ENCODE measurements at regions not wholly inside any gene's neighbourhood (a gene's known extent, or its start where the extent isn't known, plus 50 kb on each side); places are given as distances from the start of the nearest gene placed in this dataset.

DNA sequence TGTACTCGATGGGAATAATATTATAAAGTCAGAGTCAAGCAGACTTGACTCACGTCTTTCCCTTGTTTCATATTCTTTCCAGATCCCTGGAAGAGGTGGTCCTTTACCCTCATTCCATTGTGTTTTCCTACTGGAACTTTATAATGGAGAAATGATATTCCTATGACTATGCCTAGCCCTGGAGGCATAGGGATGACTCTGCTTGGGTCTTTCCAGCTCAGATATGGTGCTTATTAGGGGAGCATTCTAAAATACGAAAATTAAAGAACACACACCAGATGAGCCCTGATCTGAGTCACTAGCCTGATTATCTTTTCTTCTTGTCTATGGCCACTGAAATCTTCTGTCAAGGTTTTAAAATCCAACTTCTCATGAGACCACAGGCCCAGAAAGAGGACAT lies 231.4 kb downstream of the ANKRD50 start:
- Histone ChIP-seq H3K9me3 (ENCODE audit: low read length) (no peaks in the 10 kb centered on the region), H3K4me1 (ENCODE audit: insufficient read depth, low read length, severe bottlenecking) (no peaks in the 10 kb centered on the region), H3K36me3 (ENCODE audit: insufficient read depth, low read length) (no peaks in the 10 kb centered on the region), H3K9me2 (ENCODE audit: low read depth, low read length) (no peaks in the 10 kb centered on the region), H3K27me3 (ENCODE audit: insufficient read depth, low read length) (no peaks in the 10 kb centered on the region), H3K27ac (ENCODE audit: low read depth, low read length, poor library complexity, severe bottlenecking) (no peak overlapping the region), H3K79me2 (ENCODE audit: insufficient read depth, low read length) (no peaks in the 10 kb centered on the region), H3K4me2 (ENCODE audit: low read length) (no peak overlapping the region), H3F3A (ENCODE audit: insufficient read depth, low read length) (no peaks in the 10 kb centered on the region), H4K20me1 (ENCODE audit: insufficient read depth, low read length) (no peaks in the 10 kb centered on the region), H3K9ac (ENCODE audit: low read length) (no peak overlapping the region), H2AFZ (ENCODE audit: low read length) (no peak overlapping the region), H3K4me3 (ENCODE audit: low read depth, low read length, poor library complexity, severe bottlenecking) (no peak overlapping the region)
- no peak for TF ChIP-seq EZH2 (IDR thresholded peaks at IDR 0.05; ENCODE audit: borderline replicate concordance, low read length)
- TF ChIP-seq, protein P1, sequence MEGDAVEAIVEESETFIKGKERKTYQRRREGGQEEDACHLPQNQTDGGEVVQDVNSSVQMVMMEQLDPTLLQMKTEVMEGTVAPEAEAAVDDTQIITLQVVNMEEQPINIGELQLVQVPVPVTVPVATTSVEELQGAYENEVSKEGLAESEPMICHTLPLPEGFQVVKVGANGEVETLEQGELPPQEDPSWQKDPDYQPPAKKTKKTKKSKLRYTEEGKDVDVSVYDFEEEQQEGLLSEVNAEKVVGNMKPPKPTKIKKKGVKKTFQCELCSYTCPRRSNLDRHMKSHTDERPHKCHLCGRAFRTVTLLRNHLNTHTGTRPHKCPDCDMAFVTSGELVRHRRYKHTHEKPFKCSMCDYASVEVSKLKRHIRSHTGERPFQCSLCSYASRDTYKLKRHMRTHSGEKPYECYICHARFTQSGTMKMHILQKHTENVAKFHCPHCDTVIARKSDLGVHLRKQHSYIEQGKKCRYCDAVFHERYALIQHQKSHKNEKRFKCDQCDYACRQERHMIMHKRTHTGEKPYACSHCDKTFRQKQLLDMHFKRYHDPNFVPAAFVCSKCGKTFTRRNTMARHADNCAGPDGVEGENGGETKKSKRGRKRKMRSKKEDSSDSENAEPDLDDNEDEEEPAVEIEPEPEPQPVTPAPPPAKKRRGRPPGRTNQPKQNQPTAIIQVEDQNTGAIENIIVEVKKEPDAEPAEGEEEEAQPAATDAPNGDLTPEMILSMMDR (IDR thresholded peaks at IDR 0.05; ENCODE audit: low read length), result no peak

DNA sequence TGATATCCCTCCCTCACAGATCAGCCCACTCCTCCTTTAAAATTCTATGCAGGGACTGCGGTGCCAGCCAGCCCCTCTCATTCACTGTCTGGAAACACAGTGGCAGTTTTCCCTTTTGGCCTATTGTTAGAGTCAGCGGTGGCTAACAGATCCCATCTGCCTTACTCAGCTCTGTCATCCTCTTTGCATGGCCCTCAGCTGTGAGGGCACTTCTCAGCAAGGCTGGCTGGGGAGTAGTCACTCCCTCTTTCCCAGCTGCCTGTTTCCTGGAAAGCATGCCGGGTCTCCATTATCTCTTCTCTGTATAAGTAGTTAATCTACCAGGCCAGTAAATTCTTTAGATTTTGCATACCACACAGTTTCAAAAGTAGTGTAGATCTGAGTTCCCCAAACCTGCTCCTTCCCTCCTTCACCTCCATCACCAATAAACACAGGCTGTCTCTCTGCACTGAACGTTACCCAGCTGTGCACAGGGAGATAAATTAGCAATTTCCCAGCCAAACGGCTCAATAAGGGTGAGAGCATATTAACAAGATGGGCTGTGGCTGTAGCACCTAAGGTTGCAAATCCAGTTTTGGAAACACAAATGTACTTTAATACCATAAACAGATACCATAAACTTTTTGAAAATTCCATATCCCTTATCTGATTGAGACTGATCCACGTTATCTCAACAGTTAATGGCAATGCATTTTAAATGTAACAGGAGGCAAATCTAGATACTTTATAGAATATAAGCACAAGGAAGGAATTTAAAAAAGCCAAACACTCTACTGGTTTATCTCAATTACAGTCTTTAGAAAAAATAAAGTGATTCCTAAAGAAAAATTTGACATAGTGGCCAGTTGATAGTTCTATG lies 229.3 kb downstream of the ANKRD50 start:
- Histone ChIP-seq H4K20me1 (ENCODE audit: insufficient read depth, low read length) (no peaks in the 10 kb centered on the region), H3K79me2 (ENCODE audit: insufficient read depth, low read length) (no peaks in the 10 kb centered on the region), H3K9me3 (ENCODE audit: low read length) (no peaks in the 10 kb centered on the region), H3K4me1 (ENCODE audit: insufficient read depth, low read length, severe bottlenecking) (no peaks in the 10 kb centered on the region), H3K27ac (ENCODE audit: low read depth, low read length, poor library complexity, severe bottlenecking) (no peak overlapping the region), H3K4me3 (ENCODE audit: low read depth, low read length, poor library complexity, severe bottlenecking) (no peak overlapping the region), H3K9me2 (ENCODE audit: low read depth, low read length) (no peaks in the 10 kb centered on the region), H3K27me3 (ENCODE audit: insufficient read depth, low read length) (no peaks in the 10 kb centered on the region), H2AFZ (ENCODE audit: low read length) (no peak overlapping the region), H3K4me2 (ENCODE audit: low read length) (no peak overlapping the region), H3K9ac (ENCODE audit: low read length) (no peak overlapping the region), H3K36me3 (ENCODE audit: insufficient read depth, low read length) (no peaks in the 10 kb centered on the region), H3F3A (ENCODE audit: insufficient read depth, low read length) (no peaks in the 10 kb centered on the region)
- no peak for TF ChIP-seq EZH2 (IDR thresholded peaks at IDR 0.05; ENCODE audit: borderline replicate concordance, low read length)
- TF ChIP-seq, protein P1 (IDR thresholded peaks at IDR 0.05; ENCODE audit: low read length), result no peak

DNA sequence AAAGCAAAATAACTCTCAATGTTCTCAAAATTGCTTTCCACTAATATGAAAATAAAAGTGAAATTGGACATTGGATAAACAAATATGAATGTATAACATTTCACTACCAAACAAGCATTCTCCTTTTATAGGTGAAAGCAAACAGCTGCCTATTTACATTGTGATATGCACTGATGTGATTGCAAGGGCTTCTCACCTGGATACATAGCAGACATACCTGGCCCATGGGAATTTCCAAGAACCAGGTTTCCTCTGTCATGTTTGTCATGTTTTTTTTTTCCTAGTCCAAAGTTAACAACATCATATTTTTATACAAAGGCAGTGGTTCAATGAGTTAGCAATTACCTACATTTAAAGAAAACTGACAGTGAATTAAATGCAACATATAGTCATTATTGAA lies 228.5 kb downstream of the ANKRD50 start:
- H3K79me2 ChIP-seq (ENCODE audit: insufficient read depth, low read length), result no peaks in the 10 kb centered on the region
- H3K4me3 ChIP-seq (ENCODE audit: low read depth, low read length, poor library complexity, severe bottlenecking), result no peak overlapping the region
- no peaks in the 10 kb centered on the region for H3K9me2 ChIP-seq (ENCODE audit: low read depth, low read length)
- TF ChIP-seq EZH2 (IDR thresholded peaks at IDR 0.05; ENCODE audit: borderline replicate concordance, low read length), result no peak
- TF ChIP-seq, protein P1 (IDR thresholded peaks at IDR 0.05; ENCODE audit: low read length), result no peak
- H3K9me3 ChIP-seq (ENCODE audit: low read length), result no peaks in the 10 kb centered on the region
- no peaks in the 10 kb centered on the region for H3F3A ChIP-seq (ENCODE audit: insufficient read depth, low read length)
- H3K9ac ChIP-seq (ENCODE audit: low read length), result no peak overlapping the region
- H3K36me3 ChIP-seq (ENCODE audit: insufficient read depth, low read length), result no peaks in the 10 kb centered on the region
- no peak overlapping the region for H3K27ac ChIP-seq (ENCODE audit: low read depth, low read length, poor library complexity, severe bottlenecking)
- H4K20me1 ChIP-seq (ENCODE audit: insufficient read depth, low read length), result no peaks in the 10 kb centered on the region
- no peak overlapping the region for H2AFZ ChIP-seq (ENCODE audit: low read length)
- H3K4me1 ChIP-seq (ENCODE audit: insufficient read depth, low read length, severe bottlenecking), result no peaks in the 10 kb centered on the region
- H3K27me3 ChIP-seq (ENCODE audit: insufficient read depth, low read length), result no peaks in the 10 kb centered on the region
- no peak overlapping the region for H3K4me2 ChIP-seq (ENCODE audit: low read length)
